Renal cortex interstitium (tissue), 11 donors: ENCODE measurements at regions not wholly inside any gene's neighbourhood (a gene's known extent, or its start where the extent isn't known, plus 50 kb on each side); places are given as distances from the start of the nearest gene placed in this dataset.

ENCODE experiments used
- DNase-seq, 11 donors: peaks; one replicate each; pipeline ENCODE4 v3.0.0-alpha.2; 2013; ENCODE audit warnings: low read depth in 9 of 11, low spot score in 4 of 11; ENCODE audit errors: extremely low read depth in 1 of 11

- DNase-seq = no peak
Observed at GRCh38 chr1:14511796-14512585, 86.5 kb upstream of the KAZN start.

GRCh38 chr1:14513111-14513510 lies 85.4 kb upstream of the KAZN start:
- DNase-seq = no peak

DNA sequence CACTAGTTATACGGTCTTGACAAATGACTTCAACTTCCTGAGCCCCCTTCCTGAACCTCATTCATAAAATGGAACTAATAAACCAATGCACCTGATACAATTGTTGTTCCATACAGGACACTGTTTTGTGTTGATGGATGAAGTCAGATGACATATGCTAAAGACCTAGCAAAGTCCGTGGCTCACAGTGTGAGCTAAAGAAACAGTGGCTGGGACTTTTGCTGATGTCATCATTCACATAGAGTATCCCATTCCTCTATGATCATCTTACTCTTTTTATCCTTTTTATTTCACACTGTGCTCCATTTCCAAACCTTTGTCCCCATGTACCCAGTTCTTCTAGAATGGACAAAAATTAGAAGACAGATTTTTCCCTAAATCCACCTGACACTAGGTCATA lies 83.7 kb upstream of the KAZN start:
- DNase-seq = no peak

DNA sequence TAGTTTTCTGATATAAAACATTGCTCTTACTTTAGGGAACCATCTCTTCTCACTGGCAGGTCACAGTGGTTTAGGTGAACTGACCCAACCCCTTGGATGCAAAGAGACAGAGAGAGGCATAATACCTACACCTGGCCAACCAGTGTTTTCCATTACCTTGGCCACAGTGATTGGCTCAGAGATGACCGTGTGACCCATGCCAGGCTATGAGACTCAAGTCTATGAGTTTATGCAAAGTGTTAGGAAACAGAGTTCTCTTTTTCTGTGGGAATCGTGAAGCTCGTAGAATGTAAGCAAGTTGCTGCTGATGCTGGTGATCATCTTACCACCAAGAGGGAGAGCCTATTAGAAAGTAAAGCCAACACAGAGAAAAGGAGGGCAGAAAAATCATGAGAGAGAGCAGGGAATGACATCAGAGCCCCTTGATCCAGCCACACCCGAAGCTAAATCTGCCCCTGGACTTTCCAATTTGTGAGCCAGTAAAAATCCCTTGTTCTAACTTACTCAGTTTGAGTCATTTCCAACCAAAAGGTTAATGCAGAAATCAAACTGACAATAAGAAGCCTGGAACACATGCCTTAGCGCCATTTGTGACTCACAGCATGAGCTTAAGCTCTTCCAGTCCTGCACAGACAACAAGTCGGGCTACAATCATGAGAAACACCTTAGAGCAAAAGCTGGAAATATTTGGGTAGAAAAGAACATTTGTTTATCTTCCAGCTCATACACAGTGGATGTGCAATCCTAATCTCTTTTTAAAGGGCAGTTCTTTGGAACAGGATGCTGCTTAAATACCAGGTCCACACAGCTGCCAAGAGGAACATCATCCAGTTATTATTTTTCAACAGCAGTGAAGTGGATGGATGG lies 81.3 kb upstream of the KAZN start:
- DNase-seq = no peak

DNA sequence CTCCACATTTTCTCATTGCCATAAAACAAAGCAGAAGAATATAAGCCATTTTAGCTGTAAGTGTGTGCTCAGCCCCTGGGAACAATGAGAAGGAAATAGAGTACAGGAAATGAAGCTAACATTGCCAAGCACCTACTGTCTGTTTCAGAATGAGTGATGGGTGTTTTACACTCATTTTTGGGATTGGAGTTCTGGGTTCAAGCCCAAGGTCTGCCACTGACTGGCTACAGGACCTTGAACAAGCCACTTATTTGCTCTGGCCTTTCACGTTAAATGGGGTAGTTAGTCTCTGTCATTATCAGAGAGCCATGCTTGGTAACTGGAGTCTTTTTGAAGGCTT lies 80.7 kb upstream of the KAZN start:
- no peak for DNase-seq

DNA sequence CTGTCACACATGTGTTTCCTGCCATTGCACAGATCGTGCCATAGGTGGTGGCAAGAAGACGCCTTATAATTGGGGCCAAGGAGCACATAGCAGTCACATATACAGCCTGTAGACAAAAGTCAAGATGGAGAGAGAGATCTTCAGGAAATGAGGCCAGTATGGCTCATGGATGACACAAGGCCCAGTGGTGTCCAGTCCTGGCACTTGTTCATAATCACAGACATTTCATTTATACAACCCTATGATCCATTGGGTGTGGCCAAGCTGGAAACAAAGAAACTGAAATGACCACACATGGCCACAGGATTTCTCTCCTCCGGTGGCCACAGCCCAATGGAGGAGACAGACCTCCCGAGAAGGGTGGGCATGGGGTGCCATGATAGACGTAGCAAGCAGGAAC lies 78.5 kb upstream of the KAZN start:
- DNase-seq = no peak

- no peak for DNase-seq
Observed at GRCh38 chr1:14520514-14521163, 77.8 kb upstream of the KAZN start.

GRCh38 chr1:14521622-14522021 lies 76.9 kb upstream of the KAZN start:
- DNase-seq = no peak

- DNase-seq = no peak
Observed at GRCh38 chr1:14522077-14522925, 76.2 kb upstream of the KAZN start.

- DNase-seq = no peak
Observed at GRCh38 chr1:14522926-14523241, 75.6 kb upstream of the KAZN start.

GRCh38 chr1:14524826-14525636 lies 73.5 kb upstream of the KAZN start:
- DNase-seq = no peak

GRCh38 chr1:14529475-14529874 lies 69.0 kb upstream of the KAZN start:
- no peak for DNase-seq

DNA sequence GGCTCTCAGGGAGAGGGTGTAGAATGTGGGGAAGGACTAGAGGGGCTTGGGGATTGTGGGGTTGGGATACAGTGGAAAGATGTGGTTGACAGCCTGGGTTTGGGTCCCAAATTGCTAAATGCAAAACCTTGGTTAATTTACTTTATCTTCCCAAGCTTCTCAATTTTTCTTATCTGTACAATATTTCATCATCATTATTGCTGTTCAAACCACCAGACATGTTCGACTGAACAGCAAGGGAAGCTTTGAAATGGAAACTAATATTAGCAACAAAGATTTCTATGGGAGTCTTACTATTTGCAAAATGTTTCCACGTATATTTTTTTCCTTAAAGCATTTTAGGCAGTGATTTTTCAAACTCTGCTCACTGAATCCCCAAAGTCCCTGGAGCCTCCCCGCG lies 67.0 kb upstream of the KAZN start:
- no peak for DNase-seq

GRCh38 chr1:14535619-14536355 lies 62.7 kb upstream of the KAZN start:
- no peak for DNase-seq

DNA sequence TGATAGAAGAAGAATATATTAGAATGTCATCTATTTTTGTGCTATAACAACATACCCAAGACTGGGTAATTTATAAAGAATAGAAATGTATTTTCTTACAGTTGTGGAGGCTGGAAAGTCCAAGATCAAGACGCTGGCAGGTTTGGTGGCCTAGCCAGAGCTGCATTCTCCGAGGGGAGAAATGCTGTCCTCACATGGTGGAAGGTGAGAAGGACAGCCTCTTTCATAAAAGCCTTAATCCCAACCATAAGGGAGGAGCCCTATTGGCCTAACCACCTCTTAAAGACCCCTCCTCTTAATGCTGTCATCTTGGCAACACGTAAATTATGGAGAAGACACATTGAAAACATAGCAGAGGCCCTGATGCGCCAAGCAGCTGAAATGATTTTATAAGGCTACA lies 60.1 kb upstream of the KAZN start:
- no peak for DNase-seq

- no peak for DNase-seq
Observed at GRCh38 chr1:14539309-14539708, 59.2 kb upstream of the KAZN start.

DNA sequence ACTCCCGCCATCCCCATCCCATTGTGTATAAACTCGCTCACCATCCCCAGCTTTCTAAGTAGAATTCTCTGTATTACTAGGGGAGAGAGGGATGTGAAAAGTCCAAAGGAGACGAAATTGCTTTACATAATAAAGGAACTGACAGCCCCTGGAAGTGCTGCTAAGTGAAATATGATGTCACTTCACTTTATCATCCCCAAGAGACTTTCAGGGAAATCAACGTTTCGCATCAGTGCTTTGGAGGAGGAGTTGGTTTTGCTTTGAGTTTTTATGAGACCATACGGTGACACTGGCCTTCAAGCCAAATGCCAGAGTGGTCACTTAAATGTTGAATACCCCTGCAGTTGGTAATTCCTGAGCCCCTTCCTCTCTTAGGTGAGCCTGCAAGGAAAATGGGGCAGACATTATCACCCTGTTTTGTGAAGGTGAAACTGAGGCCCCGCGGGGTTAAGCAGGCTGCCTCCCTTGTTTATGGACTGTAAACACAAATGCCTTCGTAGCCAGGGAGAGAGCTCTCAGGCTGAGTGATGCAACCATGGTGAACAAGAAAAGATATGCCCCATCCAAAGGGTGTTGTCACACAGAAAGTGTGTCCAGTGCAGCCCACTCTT lies 58.4 kb upstream of the KAZN start:
- no peak for DNase-seq

- DNase-seq = no peak
Observed at GRCh38 chr1:14541348-14541747, 57.1 kb upstream of the KAZN start.
